Activated CD8-positive, alpha-beta T cell treated with anti-CD3 and anti-CD28 coated beads for 36 hours (primary cell): ENCODE measurements at regions not wholly inside any gene's neighbourhood (a gene's known extent, or its start where the extent isn't known, plus 50 kb on each side); places are given as distances from the start of the nearest gene placed in this dataset.

Experiments
- ATAC-seq: fragments of 200-7000 bp; cut with Tn5 transposase; one replicate; pipeline ENCODE4 v1.10.0; 2021; ENCODE audit warnings: mild to moderate bottlenecking, moderate library complexity
- CTCF ChIA-PET: fragments of 350-600 bp; sonication (Branson Sonifier 250); formaldehyde crosslinking; loops from one replicate; lab custom pipeline; 2021; ENCODE audit warnings: antibody characterized with exemption; lab: Charles Lee
- POLR2A ChIA-PET: fragments of 350-600 bp; sonication (Branson Sonifier 250); formaldehyde crosslinking; loops from one replicate; lab custom pipeline; 2021; ENCODE audit warnings: antibody characterized with exemption; lab: Charles Lee
- DNase-seq: peaks from one replicate; pipeline ENCODE4 v3.0.0-alpha.2; 2020
- H3K27ac Mint-ChIP-seq: one replicate; pipeline ENCODE4 v1.8.0; 2021; ENCODE audit warnings: mild to moderate bottlenecking, mixed read lengths
- H3K27me3 Mint-ChIP-seq: one replicate; pipeline ENCODE4 v1.8.0; 2021; ENCODE audit warnings: mixed read lengths
- H3K36me3 Mint-ChIP-seq: one replicate; pipeline ENCODE4 v1.8.0; 2021; ENCODE audit warnings: low read depth, mixed read lengths
- H3K4me1 Mint-ChIP-seq: one replicate; pipeline ENCODE4 v1.8.0; 2021; ENCODE audit warnings: low read depth, mixed read lengths
- H3K4me3 Mint-ChIP-seq: one replicate; pipeline ENCODE4 v1.8.0; 2021; ENCODE audit warnings: mild to moderate bottlenecking, moderate library complexity, mixed read lengths
- H3K9me3 Mint-ChIP-seq: one replicate; pipeline ENCODE4 v1.8.0; 2021; ENCODE audit warnings: mixed read lengths
- CTCF ChIP-seq: fragments of 200-600 bp; IDR thresholded peaks from one replicate; pipeline ENCODE4 v1.8.0; 2022; ENCODE audit warnings: antibody characterized with exemption, mild to moderate bottlenecking
- intact Hi-C: fragments of 100-400 bp; cut with micrococcal nuclease; formaldehyde crosslinking; loops from one replicate; pipeline ENCODE4 v1.10.0; 2022

DNA sequence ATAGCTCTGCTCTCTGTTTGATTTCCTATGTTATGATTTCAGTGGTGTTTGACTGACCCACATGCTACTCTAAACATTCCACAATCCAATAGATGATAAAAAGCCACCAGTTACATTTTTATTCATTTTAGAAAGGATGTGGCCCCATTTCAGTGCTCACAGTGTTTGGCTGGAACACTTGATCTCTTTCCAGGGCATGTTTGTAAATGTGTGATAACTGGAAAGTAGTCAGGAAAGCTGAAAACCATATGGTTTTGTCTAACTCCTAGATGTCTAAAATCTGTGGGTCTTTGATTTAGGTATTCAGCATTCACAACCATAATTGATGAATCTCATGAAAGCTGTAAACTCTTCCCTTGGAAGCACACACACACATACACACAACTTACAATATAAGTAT, 904.9 kb upstream of the AGA start:
- intact Hi-C loops: no loop called here
- H3K9me3 Mint-ChIP-seq: peaks cover 2% of the 10 kb centered on the region

GRCh38 chr4:178349601-178350000, 907.4 kb upstream of the AGA start:
- Mint-ChIP-seq H3K27me3 (no peaks in the 10 kb centered on the region), H3K9me3 (peaks cover 2% of the 10 kb centered on the region), H3K36me3 (no peaks in the 10 kb centered on the region), H3K4me1 (no peaks in the 10 kb centered on the region), H3K27ac (no peak overlapping the region), H3K4me3 (no peak overlapping the region)
- no peak for TF ChIP-seq CTCF
- intact Hi-C loops: no loop called here
- DNase-seq (no peak), ATAC-seq (no peak)
- CTCF ChIA-PET: no interaction called here
- POLR2A ChIA-PET: no interaction called here

More for the DNA sequence above, 904.9 kb upstream of the AGA start:
- Mint-ChIP-seq H3K36me3 (no peaks in the 10 kb centered on the region), H3K27ac (no peak overlapping the region), H3K4me1 (no peaks in the 10 kb centered on the region), H3K27me3 (no peaks in the 10 kb centered on the region), H3K4me3 (no peak overlapping the region)
- TF ChIP-seq CTCF: no peak
- ChIA-PET POLR2A (no interaction called here), CTCF (no interaction called here)
- DNase-seq (no peak), ATAC-seq (no peak)

DNA sequence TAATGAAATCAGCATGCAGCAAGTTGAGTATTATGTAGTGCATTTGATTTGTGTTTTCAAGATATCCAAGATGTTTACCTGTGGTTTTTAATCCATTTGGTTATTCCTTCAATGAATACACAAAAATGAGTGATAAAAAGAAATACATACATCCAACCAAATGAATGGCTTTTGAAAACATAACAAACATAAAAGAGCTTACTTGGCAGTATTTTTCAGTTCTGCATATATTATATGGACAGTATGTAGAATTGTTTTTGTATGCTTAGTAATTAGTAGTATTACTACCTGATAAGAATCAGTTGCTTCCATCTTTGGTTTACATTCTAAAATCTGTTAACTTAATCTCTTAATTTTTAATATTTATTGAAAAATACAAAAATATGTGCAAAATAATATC, 908.9 kb upstream of the AGA start:
- Mint-ChIP-seq H3K9me3 (no peaks in the 10 kb centered on the region), H3K4me1 (no peaks in the 10 kb centered on the region), H3K36me3 (no peaks in the 10 kb centered on the region), H3K4me3 (no peak overlapping the region), H3K27ac (no peak overlapping the region), H3K27me3 (no peaks in the 10 kb centered on the region)
- no peak for TF ChIP-seq CTCF
- ATAC-seq (no peak), DNase-seq (no peak)
- intact Hi-C loops: no loop called here
- POLR2A ChIA-PET: no interaction called here
- CTCF ChIA-PET: no interaction called here

- H3K4me1 Mint-ChIP-seq: no peaks in the 10 kb centered on the region
- no peak overlapping the region for H3K27ac Mint-ChIP-seq
- ChIA-PET POLR2A (no interaction called here), CTCF (no interaction called here)
- no peaks in the 10 kb centered on the region for H3K9me3 Mint-ChIP-seq
- TF ChIP-seq CTCF: no peak
- H3K36me3 Mint-ChIP-seq: no peaks in the 10 kb centered on the region
- H3K4me3 Mint-ChIP-seq: no peak overlapping the region
- DNase-seq (no peak), ATAC-seq (no peak)
- intact Hi-C loops: no loop called here
- H3K27me3 Mint-ChIP-seq: no peaks in the 10 kb centered on the region
These were observed 914.5 kb upstream of the AGA start for GRCh38 chr4:178356725-178357124.

DNA sequence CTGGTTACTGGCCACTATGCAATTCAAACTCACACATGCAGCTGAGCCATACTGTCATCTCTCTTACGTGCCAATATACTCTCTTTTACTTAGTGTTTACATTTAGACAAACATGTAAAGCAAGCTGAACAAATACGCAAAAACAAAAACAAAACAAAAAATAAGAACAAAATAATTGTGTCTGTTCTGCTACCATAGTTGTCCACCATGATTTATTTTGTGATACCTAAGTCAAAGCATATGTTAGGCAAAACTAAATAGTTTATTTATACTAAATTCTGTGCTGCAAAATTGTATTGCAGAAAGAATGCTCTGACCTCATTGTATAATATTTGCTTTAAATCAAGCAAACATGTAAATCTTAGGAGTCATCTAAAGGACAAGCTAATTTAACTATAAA, 943.2 kb upstream of the AGA start:
- ChIA-PET CTCF (no interaction called here), POLR2A (interaction anchor here (0.6 kb wide), 1 partner anchor 642 kb away, joined by 3 read pairs; no protein-coding TSS in a partner anchor)
- DNase-seq (no peak), ATAC-seq (no peak)
- Mint-ChIP-seq H3K27ac (no peak overlapping the region), H3K27me3 (no peaks in the 10 kb centered on the region), H3K4me3 (no peak overlapping the region), H3K9me3 (peaks cover 4% of the 10 kb centered on the region), H3K4me1 (no peaks in the 10 kb centered on the region), H3K36me3 (no peaks in the 10 kb centered on the region)
- intact Hi-C loops: no loop called here
- TF ChIP-seq CTCF: no peak
